Mesothelial cell of epicardium (in vitro differentiated cells): ENCODE measurements at regions not wholly inside any gene's neighbourhood (a gene's known extent, or its start where the extent isn't known, plus 50 kb on each side); places are given as distances from the start of the nearest gene placed in this dataset.

Source experiments
- DNase-seq, 2 experiments: peaks; one replicate each; pipeline ENCODE4 v3.0.0; 2021; ENCODE audit warnings: low spot score in 2 of 2; ENCODE audit not compliant: unreplicated experiment in 2 of 2
- H3K27ac Mint-ChIP-seq: 2 replicates; pipeline ENCODE4 v1.8.0; 2021; ENCODE audit warnings: mixed read lengths
- H3K27me3 Mint-ChIP-seq: 2 replicates; pipeline ENCODE4 v1.8.0; 2021; ENCODE audit warnings: low read depth, mixed read lengths
- H3K36me3 Mint-ChIP-seq: 2 replicates; pipeline ENCODE4 v1.8.0; 2021; ENCODE audit warnings: mixed read lengths
- H3K4me1 Mint-ChIP-seq: 2 replicates; pipeline ENCODE4 v1.8.0; 2021; ENCODE audit warnings: mixed read lengths
- H3K4me3 Mint-ChIP-seq: 2 replicates; pipeline ENCODE4 v1.8.0; 2021; ENCODE audit warnings: mild to moderate bottlenecking, moderate library complexity, mixed read lengths
- H3K9me3 Mint-ChIP-seq: 2 replicates; pipeline ENCODE4 v1.8.0; 2021; ENCODE audit warnings: mixed read lengths
- CTCF ChIP-seq: fragments of 200-600 bp; sonication (generic); IDR thresholded peaks from one replicate; pipeline ENCODE4 v1.5.0; 2021; ENCODE audit warnings: antibody characterized with exemption; ENCODE audit not compliant: unreplicated experiment

DNA sequence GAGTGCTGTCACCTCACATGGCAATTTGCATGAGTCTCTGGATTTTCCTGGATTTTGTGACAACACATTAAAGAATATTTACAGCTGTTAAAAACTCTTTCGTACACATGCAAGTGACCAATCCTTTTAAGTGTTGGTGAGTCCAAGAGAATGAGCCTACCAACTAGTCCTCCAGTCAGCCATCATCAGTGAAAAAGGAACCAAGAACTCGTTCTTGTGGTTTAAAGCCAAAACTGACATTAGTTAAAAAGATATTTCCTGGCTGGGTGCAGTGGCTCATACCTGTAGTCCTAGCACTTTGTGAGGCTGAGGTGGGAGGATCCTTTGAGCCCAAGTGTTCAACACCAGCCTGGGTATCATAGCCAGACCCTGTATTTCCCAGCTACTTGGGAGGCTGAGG is 215.4 kb upstream of the ITGA4 start:
- Mint-ChIP-seq H3K36me3 (no peaks in the 10 kb centered on the region), H3K27me3 (no peaks in the 10 kb centered on the region), H3K9me3 (no peaks in the 10 kb centered on the region), H3K27ac (no peak overlapping the region), H3K4me3 (no peak overlapping the region), H3K4me1 (peaks cover 14% of the 10 kb centered on the region)
- DNase-seq: no peak
- no peak for TF ChIP-seq CTCF

DNA sequence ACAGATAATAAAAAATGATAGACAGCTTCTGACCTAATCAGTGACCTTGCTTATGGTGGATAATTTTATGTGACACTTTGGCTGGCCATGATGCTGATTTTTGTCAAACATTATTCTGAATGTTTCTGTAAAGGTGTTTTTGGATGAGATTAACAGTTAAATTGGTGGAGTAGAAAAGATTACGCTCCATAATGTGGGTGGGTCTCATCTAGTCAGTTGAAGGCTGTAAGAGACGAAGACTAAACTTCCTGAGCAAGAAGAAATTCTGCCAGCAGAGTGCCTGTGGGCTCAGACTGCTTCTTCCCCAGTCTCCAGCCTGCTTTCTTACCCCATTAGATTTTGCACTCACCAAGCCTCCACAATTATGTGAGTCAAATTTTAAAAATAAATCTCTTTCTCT is 214.9 kb upstream of the ITGA4 start:
- H3K4me1 Mint-ChIP-seq: peaks cover 14% of the 10 kb centered on the region
- H3K36me3 Mint-ChIP-seq: no peaks in the 10 kb centered on the region
- no peak for DNase-seq
- H3K27me3 Mint-ChIP-seq: no peaks in the 10 kb centered on the region
- H3K27ac Mint-ChIP-seq: no peak overlapping the region
- H3K9me3 Mint-ChIP-seq: no peaks in the 10 kb centered on the region
- TF ChIP-seq CTCF: no peak
- H3K4me3 Mint-ChIP-seq: no peak overlapping the region

GRCh38 chr2:181243319-181243718 is 213.9 kb upstream of the ITGA4 start:
- Mint-ChIP-seq H3K4me3 (no peak overlapping the region), H3K27ac (no peak overlapping the region), H3K4me1 (peaks cover 14% of the 10 kb centered on the region), H3K36me3 (no peaks in the 10 kb centered on the region), H3K9me3 (no peaks in the 10 kb centered on the region), H3K27me3 (no peaks in the 10 kb centered on the region)
- DNase-seq: no peak
- TF ChIP-seq CTCF: no peak

GRCh38 chr2:181250691-181251090 is 206.5 kb upstream of the ITGA4 start:
- no peak overlapping the region for H3K4me3 Mint-ChIP-seq
- DNase-seq: no peak
- no peak for TF ChIP-seq CTCF
- H3K36me3 Mint-ChIP-seq: no peaks in the 10 kb centered on the region
- H3K9me3 Mint-ChIP-seq: no peaks in the 10 kb centered on the region
- H3K27ac Mint-ChIP-seq: no peak overlapping the region
- no peaks in the 10 kb centered on the region for H3K4me1 Mint-ChIP-seq
- no peaks in the 10 kb centered on the region for H3K27me3 Mint-ChIP-seq

DNA sequence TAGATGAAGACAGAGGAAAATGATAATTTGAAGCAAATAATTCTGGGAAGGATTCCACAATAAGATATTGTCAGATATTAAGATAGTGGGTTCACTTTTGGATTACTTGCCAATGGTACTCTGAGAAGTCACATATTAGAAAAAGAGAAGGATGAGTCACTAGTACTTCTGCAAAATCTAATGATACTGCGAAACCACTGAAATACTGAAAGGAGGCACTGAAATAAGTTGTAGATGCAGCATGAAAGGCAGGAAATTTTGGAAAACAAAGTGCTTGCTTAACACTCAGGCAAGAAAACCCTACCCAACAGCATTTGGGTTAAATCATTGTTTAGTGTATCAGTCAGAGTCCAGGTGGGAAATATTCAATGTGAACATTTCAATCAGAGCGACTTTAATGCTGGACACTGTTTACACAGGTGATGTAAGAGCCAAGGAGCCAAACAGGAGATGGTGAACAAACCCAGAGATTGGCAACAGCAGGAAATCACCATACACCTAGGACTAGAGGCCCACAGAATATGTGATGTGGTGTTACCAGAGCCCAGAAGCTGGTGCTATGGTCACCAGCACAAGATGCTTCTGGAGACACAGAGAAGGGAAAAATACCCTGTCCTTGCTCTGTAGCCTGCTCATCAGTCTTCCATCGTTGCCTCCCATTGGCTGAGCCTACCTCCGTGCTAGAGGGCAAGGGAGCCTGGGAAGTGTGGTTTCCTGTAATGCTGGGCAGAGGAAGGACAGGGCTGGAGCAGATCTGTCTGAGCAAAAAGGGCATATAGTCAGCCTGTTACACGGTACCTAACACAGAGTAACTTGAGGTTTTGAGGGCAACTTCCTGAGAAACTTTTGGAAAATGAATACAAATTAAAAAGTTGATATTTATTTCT is 204.7 kb upstream of the ITGA4 start:
- no peak for DNase-seq
- H3K27ac Mint-ChIP-seq: no peak overlapping the region
- H3K27me3 Mint-ChIP-seq: no peaks in the 10 kb centered on the region
- TF ChIP-seq CTCF: no peak
- no peaks in the 10 kb centered on the region for H3K9me3 Mint-ChIP-seq
- H3K4me3 Mint-ChIP-seq: no peak overlapping the region
- H3K36me3 Mint-ChIP-seq: no peaks in the 10 kb centered on the region
- H3K4me1 Mint-ChIP-seq: no peaks in the 10 kb centered on the region
